ENCODE measurements at regions not wholly inside any gene's neighbourhood (a gene's known extent, or its start where the extent isn't known, plus 50 kb on each side); places are given as distances from the start of the nearest gene placed in this dataset.

DNA sequence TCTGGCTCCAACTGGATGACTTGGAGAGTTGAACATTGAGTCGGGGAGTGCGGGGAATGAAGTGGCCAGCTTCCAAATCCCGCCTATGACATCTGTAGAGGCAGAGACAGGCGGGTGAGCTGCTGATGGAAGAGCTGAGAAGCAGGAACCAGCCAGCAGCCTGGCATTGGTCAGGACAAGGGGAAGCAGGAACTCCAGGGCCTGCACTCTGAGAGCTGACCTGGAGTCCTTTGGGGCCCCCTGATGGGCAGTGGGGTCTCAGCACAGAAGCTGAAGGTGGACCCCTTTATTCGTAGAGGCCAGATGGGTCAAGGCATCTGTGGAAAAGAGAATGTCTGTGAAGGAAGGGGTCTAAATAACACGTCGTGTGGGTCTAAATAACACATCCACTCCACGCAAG, 57.0 kb downstream of the SEC61G start:
- DNase-seq: no peak

DNA sequence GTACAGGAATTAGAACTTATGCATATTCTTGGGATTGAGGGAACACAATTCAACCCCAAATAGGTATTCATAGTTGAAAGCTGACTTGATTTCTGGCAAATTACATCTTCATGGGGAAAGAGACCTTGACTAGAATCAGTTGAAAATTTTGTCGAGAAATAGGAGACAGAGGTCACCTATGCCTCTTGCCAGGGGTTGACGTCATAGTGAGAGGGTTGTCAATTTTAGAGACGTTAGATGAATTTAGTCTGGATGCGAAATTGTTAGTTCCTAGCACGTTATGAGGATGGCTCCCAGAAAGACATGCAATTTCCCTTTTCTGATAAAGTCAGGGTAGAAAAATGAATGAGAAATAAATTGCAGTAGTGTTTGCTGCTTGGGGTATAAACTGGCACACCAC, 59.3 kb downstream of the SEC61G start:
- no peak for DNase-seq

DNA sequence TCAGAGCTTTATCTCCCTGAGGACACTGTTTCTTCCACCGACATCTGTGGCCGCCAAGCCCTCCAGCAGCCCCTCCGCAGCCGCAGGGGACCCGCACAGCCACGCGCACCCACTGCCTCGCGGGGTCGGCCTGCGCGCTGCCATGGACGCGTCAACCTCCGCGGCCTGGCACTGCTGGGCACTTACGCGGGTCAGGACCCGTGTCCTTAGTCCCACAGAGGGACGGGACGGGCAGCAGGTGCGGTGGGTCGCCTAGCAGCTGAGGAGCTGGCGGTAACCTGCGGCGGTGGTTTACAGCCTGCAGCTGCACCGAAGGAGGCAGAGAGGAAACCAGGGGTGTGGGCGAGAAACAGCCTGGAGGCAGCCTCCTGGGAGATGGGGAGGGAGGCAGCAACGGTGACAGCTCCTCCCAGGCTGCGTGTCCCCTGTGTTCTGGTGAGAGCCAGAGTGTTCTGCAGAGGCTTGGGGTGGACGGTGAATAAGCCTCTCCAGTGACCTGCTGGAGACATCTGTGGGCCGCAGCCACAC, 61.3 kb downstream of the SEC61G start:
- no peak for DNase-seq

DNA sequence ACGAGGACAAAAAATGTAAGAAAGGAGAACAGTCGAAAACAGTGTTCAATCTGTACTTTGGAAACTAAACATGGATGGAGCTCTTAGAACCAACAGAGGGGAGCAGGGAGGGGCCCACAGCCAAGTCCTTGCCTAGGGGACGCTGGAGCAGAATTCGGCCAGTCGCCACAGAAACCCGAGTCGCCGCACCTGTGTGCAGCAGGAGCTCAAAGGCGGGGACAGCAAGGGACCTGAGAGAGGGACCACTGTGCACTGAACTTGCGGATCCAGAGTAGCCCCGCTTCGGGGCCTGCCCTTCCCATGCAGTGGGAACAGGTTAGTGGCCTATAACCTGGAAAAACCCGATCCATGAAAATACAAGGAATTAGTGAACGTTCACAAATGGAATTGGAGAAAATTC, 68.1 kb downstream of the SEC61G start:
- DNase-seq: no peak

DNA sequence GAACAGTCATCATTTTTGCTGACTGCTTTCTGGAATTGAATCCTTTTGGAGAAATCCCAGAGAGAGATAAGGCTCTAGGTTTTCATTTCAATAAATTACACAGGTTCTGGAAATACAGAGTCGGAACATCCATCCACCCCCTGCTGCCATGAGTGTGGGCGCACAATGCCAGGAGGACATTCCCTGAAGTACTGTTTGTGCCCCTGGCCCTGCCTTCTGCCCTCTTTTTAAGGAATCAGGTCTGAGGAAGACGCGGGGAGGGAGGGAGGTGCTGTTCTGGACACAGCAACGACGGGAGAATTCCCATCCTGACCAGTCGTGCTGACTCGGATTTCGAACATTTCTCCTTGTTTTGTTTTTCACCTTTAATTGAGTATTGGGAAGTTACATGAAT, 69.0 kb downstream of the SEC61G start:
- DNase-seq: no peak

DNA sequence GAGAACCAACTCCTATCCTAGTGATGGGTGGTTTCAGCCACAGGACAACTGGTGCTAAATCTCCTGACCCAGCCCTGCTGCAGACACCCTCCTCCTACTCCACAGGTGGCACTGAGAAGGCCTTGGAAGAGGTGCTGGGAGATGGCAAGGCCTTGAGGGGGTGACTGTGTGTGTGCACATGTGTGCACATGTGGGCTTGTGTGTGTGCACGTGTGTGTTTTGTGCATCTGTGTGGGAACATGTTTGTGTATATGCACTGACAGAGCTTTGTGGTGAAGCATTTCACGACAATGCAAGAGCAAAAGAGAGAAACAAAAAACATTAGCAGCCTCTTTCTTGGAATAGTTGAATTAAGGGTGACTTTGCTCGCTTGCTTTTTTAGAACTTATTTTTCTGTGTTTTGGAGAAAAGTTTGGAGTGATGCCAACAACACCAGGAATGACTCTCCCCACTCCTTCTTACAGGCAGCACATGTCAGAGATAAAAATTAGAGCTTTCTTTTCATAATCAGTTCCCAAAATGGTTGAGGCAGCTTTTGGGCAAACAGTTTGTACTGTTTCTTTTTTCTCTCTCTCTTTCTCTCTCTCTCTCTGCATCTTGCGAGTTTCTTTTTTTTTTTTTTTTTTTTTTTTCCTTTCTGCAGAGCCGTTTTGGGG, 69.5 kb downstream of the SEC61G start:
- no peak for DNase-seq

DNA sequence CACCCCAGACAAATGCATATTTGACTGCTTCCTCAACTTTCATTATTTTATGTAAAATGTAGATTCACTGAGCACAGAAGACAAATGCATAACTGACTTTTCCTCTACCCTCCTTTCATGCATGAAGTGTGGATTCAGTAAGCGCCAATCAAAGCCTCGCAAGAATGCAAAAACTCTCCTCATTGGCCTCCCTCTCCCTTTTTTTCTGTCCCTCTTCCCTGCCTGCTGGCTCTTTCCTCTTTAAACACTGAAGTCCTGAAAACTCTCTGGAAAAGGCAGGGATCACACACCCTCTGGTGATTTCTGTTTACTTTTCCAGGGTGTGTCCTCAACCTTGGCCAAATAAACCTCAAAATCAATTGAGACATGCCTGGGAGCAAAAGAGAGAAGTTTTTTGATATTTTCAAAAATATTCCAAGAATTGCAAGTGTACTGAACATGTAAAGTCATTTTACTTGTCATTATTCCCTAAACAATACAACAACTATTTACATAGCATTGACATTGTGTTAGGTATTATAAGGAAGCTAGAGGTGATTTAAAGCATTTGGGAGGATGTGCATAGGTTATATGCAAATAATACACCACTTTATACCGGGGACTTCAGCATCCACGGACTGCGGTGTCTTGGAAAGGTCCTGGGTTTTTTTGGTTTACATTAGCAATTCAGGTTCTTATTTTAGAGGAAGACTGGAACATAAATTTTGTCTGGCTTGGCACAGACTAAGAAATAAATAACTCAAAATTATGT, 71.4 kb downstream of the SEC61G start:
- peak; percentile 52 for DNase-seq

DNA sequence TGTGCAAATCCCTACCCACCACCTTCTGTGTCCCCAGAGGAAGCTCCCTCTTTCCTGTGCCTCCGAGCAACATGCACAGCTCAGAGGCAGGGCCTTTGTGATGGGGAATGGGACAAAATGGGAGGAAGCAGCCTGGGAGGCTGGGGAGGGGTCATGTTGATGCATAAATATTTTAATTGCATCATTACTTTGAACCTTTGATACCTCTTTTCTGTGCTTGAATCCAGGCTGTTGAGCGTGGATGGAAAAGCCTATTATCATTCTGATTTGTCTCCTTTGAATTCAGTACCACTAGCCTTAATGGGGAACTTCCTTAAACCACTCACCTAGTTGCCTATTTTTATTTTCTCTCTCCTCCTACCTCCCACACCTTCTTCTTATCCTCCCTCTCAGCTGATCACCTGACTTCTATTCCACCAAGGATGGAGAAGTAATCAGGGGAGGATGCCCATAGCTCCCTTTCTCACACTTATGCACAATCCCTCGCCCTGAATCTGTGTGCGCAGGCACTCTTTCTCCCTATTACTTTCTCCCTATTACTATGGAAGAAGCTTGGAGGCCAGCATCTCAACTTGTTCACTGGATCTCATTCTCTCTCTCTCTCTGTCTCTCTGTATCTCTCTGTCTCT, 78.5 kb downstream of the SEC61G start:
- DNase-seq: no peak

DNA sequence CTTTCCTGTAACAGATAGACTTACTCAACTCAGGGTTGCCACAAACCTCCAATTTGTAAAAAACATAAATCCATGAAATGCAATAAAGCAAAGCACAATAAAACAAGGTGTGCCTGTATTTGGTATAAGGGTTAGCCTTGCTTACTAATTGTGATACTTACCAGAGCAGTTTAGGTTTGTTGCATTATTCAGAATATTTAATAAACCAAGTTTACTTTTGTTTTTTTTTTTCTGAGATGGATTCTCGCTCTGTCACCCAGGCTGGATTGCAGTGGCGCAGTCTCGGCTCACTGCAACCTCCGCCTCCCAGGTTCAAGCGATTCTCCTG, 79.6 kb downstream of the SEC61G start:
- no peak for DNase-seq

DNA sequence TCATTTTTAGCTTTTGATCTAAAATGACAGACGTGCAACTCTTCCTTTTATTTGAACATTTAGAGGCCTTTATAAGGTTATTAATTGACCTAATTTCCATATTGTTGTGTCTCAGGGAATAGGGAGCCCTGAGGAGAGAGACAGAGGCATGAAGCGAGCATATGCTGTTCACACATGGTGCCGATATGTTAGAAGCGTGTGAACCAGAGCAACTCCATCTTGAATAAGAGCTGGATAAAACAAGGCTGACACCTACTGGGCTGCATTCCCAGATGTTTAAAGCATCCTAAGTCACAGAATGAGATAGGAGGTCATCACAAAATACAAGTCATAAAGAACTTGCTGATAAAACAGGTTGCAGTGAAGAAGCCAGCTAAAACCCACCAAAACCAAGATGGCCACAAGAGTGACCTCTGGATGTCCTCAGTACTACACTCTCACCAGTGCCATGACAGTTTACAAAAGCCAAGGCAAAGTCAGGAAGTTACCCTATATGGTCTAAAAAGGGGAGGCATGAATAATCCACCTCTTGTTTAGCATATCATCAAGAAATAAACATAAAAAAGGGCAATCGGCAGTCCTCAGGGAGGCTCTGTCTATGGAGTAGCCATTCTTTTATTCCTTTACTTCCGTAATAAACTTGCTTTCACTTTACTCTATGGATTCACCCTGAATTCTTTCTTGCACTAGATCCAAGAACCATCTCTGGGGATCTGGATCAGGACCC, 80.1 kb downstream of the SEC61G start:
- DNase-seq: no peak

DNA sequence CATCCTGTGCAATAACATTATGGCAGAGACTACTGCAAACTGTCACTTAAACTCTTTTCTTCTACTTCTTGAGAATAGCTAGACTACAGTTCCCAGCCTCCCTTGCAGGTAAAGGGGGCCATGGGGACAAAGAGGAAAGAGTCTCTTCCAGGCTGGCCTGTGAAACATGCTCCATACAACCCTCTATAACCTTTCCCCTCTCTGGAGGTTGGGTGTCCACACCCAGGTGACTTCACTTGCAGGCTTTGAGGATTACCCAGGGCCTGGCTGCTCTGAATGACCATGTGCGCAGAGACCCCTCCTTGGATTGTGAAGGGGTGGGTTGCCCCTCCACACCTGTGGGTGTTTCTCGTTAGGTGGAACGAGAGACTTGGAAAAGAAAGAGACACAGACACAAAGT, 84.1 kb downstream of the SEC61G start:
- no peak for DNase-seq

DNA sequence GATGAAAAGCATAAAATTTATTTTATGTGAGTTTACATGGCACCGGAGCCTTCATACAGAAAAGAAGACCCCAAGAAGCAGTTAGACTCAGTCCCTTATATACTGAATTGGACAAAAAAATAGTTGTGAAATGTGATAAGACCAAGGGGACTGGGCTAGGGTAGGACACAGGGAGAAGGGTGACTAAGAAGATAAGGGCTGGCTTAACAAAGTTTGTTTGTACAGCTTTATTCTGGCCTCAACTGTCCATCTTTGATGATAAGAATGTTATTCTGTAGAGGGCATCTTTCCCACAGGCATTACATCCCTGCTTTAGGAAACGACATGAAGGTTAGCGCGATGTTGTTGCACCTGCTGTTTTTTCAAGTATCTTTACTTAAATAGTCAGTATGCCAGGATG, 86.5 kb downstream of the SEC61G start:
- no peak for DNase-seq

DNA sequence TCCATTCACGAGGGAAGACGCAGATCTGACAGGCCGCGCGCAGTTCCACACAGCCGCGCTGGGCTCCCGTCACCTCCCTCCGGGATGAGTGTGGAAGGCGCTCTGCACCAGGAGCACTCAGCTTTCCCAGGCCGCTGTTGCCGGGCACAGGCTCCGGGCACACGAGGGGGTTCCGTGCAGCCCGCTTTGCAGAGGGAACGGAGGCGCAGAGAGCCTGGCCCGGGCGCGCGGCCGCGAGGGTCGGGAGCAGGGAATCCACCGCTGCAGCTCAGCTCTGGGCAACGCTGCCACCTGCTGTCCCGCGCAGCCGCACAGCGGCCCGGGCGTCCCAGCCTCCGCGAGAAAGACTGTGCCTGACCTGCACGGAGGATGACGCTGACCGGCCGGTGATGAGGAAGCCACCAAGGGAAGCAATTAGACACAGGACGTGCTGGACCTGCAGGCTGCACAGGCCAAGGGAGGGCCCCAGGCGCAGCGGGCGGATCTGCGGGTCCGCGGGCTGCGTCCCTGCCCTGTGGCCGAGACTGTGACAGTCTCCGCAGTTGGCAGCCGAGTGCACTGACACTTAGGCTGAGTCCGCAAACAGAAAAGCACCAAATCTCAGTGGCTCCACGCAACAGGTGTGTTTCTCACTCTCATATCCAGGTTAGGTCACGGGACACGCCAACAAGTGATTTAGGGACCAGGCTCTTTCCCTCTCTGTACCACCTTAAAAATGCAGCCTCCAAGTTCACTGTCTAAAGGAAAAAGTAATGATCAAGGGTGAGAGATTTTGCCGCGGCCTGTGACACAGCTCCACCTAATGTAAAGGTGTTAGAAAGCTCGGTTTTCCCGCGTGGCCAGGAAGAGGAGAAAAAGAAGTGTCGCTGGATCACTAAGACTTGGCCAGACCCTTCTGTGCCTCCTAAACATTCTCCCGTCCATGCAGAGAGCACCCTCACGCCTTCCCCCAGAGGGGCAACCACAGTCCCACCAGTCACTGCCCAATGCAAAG, 94.5 kb downstream of the SEC61G start:
- peak; percentile 54 for DNase-seq

DNA sequence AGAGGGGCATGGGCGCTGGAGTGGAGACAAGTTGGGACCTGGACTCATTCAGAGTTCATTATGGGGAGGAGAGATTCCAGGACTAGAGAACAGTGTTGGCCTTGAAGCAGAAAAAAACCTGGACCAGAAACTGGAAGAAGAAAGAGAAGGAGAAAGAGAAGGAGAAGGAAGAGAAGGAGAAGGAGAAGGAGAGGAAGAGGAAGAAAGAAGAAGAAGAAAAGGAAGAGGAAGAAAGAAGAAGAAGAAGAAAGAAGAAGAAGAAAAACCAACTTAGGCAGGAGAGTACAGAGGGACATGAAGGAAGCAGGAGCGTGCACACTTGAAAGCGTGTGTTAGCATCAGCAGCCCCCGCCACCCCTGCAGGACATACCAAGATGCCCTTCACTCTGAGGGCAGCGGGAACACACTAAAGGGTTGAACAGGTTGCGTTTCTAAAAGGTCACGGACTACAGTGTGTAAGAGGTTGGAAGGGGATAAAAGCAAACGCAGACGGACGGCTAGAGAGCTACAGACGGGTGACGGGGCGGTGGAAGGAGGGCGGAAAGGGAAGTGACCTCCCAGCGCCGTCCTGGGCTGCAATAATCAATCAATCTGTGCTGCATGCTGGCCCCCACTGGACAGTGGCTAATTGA, 95.3 kb downstream of the SEC61G start:
- no peak for DNase-seq

DNA sequence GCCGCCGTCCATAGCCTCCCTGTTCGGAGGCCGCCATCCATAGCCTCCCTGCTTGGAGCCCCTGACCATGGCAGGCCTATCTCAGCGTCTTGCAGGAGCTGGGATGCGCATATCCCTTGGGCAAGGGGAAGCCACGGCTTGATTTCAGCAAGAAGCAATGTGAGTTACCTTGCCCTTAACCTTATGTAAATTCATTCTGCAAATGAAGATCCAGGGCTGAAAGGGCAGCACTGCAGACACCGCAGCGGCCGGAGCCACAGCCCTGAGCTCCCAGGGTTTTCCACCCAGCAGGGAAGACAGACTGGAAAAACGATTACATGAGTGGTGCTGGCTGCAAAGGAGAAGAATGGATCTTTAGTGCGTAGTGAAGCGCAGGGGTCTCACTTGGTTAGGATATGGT, 95.8 kb downstream of the SEC61G start:
- no peak for DNase-seq

DNA sequence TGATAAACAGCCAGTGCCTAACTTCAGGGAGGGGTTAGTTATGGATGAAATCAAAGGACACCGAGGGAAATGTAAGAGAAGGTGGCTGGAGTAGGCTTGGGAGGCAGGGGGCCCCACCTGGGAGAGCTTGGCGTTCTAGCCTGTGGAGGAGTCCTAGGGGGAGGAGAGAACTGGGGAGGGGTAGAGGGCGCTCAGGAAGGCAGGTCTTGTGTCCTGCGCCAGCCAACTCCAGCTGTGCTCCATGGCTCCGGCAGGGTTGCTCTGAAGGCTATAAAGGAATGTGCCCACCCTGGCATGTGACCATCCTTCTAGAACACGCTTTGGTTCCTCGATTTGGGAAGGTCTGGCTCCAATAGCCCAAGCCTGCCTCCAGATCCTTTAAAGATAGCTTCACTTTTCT, 96.3 kb downstream of the SEC61G start:
- DNase-seq: no peak

DNA sequence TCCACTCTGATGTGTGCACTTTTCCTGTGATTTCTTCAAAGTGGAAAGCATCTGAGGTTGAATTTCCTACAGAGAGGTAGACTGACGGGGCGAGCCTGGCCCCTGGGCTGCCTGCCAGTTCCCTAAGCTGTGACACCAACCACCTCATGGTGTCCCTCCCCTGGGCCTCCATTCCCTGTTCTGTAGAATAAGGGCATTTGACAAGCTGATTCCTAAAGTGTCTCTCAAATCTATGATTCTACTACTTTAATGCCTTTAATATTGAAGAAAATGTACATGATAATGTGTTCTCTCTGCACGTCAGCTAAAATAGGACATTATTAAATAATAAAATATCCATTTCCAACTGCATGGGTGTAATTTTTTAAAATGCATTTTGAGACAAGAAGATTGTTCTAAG, 105.1 kb downstream of the SEC61G start:
- no peak for DNase-seq

DNA sequence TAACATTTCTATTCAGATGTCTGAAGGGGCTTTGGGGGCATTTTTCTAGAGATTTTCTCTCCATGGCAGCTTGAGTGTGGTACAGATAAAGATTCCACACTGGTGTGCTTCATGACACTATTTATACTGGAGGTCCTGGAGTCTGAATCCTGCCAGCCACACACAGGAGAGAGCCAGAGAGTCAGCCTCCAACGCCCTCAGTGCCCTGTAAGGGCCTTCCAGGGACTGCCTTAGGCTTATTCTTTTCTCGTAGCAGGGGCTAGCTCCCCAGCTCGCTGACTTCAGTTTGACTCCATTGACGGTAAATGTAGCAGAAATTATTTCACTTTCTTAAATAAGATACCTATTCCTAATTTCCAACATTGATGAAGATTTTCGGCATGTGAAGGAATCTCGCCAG, 100.9 kb downstream of the VSTM2A start:
- no peak for DNase-seq

DNA sequence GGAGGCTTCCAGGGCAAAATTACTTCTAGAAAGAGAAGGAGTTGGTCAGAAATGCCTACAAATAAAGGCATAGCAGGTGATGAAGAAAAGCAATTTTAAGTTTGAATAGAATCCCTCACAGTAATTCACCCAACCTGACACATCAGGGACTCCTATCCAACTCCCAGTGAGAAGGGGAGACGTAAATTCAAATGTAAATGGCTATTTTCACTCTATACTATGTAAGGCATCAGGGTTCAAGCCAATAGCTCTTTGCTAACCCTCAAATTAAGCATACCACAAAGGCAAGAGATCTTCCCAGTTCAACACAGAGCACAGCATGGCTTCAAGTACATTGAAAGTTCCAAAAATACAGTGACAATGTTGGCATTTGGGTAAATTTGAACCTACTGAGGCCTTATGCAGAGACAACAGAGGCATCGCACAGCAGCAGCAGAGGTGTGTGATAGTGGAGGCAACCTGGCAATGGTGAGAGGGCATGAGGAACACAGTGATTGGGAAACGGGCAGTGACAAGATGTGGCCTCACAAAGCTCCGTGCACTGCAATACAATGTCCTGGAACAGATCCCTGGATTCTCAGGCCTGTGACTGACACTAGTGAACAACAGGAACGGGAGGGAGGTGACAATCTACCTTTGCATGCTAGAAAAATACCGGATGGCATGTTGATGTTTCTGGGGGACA, 95.7 kb downstream of the VSTM2A start:
- DNase-seq: no peak

DNA sequence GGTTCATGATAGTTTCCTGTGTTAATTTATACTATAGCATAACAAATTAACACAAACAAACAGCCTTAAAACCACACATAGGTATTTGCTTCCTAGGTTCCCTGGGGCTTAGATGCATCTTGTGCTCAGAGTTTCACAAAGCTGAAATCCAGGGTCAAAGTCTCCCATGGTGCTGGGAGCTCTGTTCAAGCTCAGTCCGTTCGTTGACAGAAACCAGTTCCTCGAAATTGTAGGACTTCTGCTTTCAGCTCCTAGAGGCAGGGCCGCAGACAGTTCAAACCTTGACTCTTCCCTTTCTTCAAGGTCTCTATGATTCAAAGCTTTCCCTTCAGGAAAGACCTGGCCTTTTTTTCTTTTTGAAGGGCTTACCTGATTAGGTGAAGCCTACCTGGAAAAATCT, 90.5 kb downstream of the VSTM2A start:
- no peak for DNase-seq

DNA sequence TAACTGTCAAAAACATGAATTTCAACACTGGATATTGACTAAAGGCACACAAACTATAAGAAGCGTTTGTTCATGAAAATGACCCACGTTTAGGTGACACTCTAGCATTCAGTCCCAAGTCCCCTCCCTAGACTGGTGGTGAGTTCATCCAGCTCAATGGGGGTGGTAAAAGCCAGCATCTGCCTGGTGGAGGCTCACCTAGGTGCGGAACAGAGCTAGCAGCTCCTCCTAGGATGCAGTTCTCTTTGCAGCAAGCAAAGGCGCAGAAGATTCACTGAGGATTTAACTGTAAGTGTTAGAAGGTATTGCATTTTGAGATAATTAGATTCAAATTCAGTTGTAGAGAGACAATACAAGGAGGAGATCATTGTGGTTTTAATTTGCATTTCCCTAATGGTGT, 87.6 kb downstream of the VSTM2A start:
- no peak for DNase-seq
